Activated CD4-positive, alpha-beta T cell treated with anti-CD3 and anti-CD28 coated beads for 36 hours (primary cell): ENCODE measurements at regions not wholly inside any gene's neighbourhood (a gene's known extent, or its start where the extent isn't known, plus 50 kb on each side); places are given as distances from the start of the nearest gene placed in this dataset.

Experiments
- ATAC-seq: fragments of 200-7000 bp; cut with Tn5 transposase; one replicate; pipeline ENCODE4 v1.10.0; 2021; ENCODE audit warnings: mild to moderate bottlenecking, moderate library complexity
- CTCF ChIA-PET: fragments of 350-600 bp; sonication (Branson Sonifier 250); formaldehyde crosslinking; loops from one replicate; lab custom pipeline; 2021; ENCODE audit warnings: antibody characterized with exemption; lab: Charles Lee
- POLR2A ChIA-PET: fragments of 350-600 bp; sonication (Branson Sonifier 250); formaldehyde crosslinking; loops from one replicate; lab custom pipeline; 2021; ENCODE audit warnings: antibody characterized with exemption, inconsistent platforms; lab: Charles Lee
- DNase-seq: peaks from one replicate; pipeline ENCODE4 v3.0.0-alpha.2; 2020
- H3K27ac Mint-ChIP-seq: one replicate; pipeline ENCODE4 v1.8.0; 2021; ENCODE audit warnings: mixed read lengths
- H3K27me3 Mint-ChIP-seq: one replicate; pipeline ENCODE4 v1.8.0; 2021; ENCODE audit warnings: mixed read lengths
- H3K36me3 Mint-ChIP-seq: one replicate; pipeline ENCODE4 v1.8.0; 2021; ENCODE audit warnings: low read depth, mixed read lengths
- H3K4me1 Mint-ChIP-seq: one replicate; pipeline ENCODE4 v1.8.0; 2021; ENCODE audit warnings: mixed read lengths
- H3K4me3 Mint-ChIP-seq: one replicate; pipeline ENCODE4 v1.8.0; 2021; ENCODE audit warnings: mild to moderate bottlenecking, moderate library complexity, mixed read lengths
- H3K9me3 Mint-ChIP-seq: one replicate; pipeline ENCODE4 v1.8.0; 2021; ENCODE audit warnings: low read depth, mixed read lengths
- intact Hi-C, 2 experiments: fragments of 100-400 bp; cut with DNase I in 1 of 2; cut with micrococcal nuclease in 1 of 2; formaldehyde crosslinking; loops; one replicate each; pipeline versions ENCODE4 v1.14.2 to v1.15.1; 2022 to 2024; cut with DNase I, micrococcal nuclease

- CTCF ChIA-PET = interaction anchor here (1.0 kb wide), 1 partner anchor 14 kb away, joined by 3 read pairs; no protein-coding TSS in a partner anchor
- no peak for DNase-seq
- Mint-ChIP-seq H3K27ac (no peak overlapping the region), H3K27me3 (no peaks in the 10 kb centered on the region), H3K4me3 (no peak overlapping the region), H3K36me3 (peaks cover 2% of the 10 kb centered on the region), H3K4me1 (peaks cover 8% of the 10 kb centered on the region), H3K9me3 (no peaks in the 10 kb centered on the region)
- no peak for ATAC-seq
- POLR2A ChIA-PET = no interaction called here
- intact Hi-C loops = no loop called here
These were observed 243.7 kb upstream of the BMPER start for GRCh38 chr7:33661430-33662160.

GRCh38 chr7:33666531-33666930 lies 238.8 kb upstream of the BMPER start:
- no peaks in the 10 kb centered on the region for H3K27me3 Mint-ChIP-seq
- peaks cover 7% of the 10 kb centered on the region for H3K4me1 Mint-ChIP-seq
- no peak overlapping the region for H3K27ac Mint-ChIP-seq
- H3K4me3 Mint-ChIP-seq = no peak overlapping the region
- intact Hi-C loops = no loop called here
- H3K36me3 Mint-ChIP-seq = no peaks in the 10 kb centered on the region
- no peak for ATAC-seq
- H3K9me3 Mint-ChIP-seq = no peaks in the 10 kb centered on the region
- no peak for DNase-seq
- CTCF ChIA-PET = no interaction called here
- POLR2A ChIA-PET = no interaction called here

GRCh38 chr7:33667196-33667595 lies 238.1 kb upstream of the BMPER start:
- Mint-ChIP-seq H3K9me3 (no peaks in the 10 kb centered on the region), H3K4me1 (peaks cover 1% of the 10 kb centered on the region), H3K4me3 (no peak overlapping the region), H3K27ac (no peak overlapping the region), H3K36me3 (no peaks in the 10 kb centered on the region), H3K27me3 (no peaks in the 10 kb centered on the region)
- no peak for ATAC-seq
- intact Hi-C loops = no loop called here
- ChIA-PET CTCF (no interaction called here), POLR2A (no interaction called here)
- no peak for DNase-seq

- no peak for DNase-seq
- Mint-ChIP-seq H3K27me3 (no peaks in the 10 kb centered on the region), H3K4me1 (no peaks in the 10 kb centered on the region), H3K36me3 (no peaks in the 10 kb centered on the region), H3K9me3 (no peaks in the 10 kb centered on the region), H3K4me3 (no peak overlapping the region), H3K27ac (no peak overlapping the region)
- no peak for ATAC-seq
- intact Hi-C loops = no loop called here
- ChIA-PET POLR2A (no interaction called here), CTCF (no interaction called here)
These were observed 236.1 kb upstream of the BMPER start for GRCh38 chr7:33669251-33669670.

GRCh38 chr7:33671531-33672262 lies 233.6 kb upstream of the BMPER start:
- H3K27ac Mint-ChIP-seq = no peak overlapping the region
- ChIA-PET CTCF (no interaction called here), POLR2A (no interaction called here)
- H3K9me3 Mint-ChIP-seq = no peaks in the 10 kb centered on the region
- no peaks in the 10 kb centered on the region for H3K4me1 Mint-ChIP-seq
- ATAC-seq (no peak), DNase-seq (no peak)
- H3K4me3 Mint-ChIP-seq = no peak overlapping the region
- no peaks in the 10 kb centered on the region for H3K27me3 Mint-ChIP-seq
- no peaks in the 10 kb centered on the region for H3K36me3 Mint-ChIP-seq
- intact Hi-C loops = no loop called here

GRCh38 chr7:33673029-33673700 lies 232.2 kb upstream of the BMPER start:
- H3K4me3 Mint-ChIP-seq = no peak overlapping the region
- intact Hi-C loops = no loop called here
- ATAC-seq (no peak), DNase-seq (no peak)
- no peak overlapping the region for H3K27ac Mint-ChIP-seq
- H3K9me3 Mint-ChIP-seq = no peaks in the 10 kb centered on the region
- H3K27me3 Mint-ChIP-seq = no peaks in the 10 kb centered on the region
- POLR2A ChIA-PET = no interaction called here
- no peaks in the 10 kb centered on the region for H3K36me3 Mint-ChIP-seq
- CTCF ChIA-PET = no interaction called here
- no peaks in the 10 kb centered on the region for H3K4me1 Mint-ChIP-seq

GRCh38 chr7:33674804-33675411 lies 230.4 kb upstream of the BMPER start:
- H3K27me3 Mint-ChIP-seq = no peaks in the 10 kb centered on the region
- peaks cover 4% of the 10 kb centered on the region for H3K36me3 Mint-ChIP-seq
- H3K4me3 Mint-ChIP-seq = no peak overlapping the region
- no peaks in the 10 kb centered on the region for H3K9me3 Mint-ChIP-seq
- no peak overlapping the region for H3K27ac Mint-ChIP-seq
- intact Hi-C loops = no loop called here
- no peak for ATAC-seq
- CTCF ChIA-PET = interaction anchor here (1.3 kb wide), 1 partner anchor 13 kb away, joined by 3 read pairs; no protein-coding TSS in a partner anchor
- POLR2A ChIA-PET = no interaction called here
- no peak for DNase-seq
- H3K4me1 Mint-ChIP-seq = no peaks in the 10 kb centered on the region

GRCh38 chr7:33677556-33677955 lies 227.8 kb upstream of the BMPER start:
- Mint-ChIP-seq H3K9me3 (peaks cover 2% of the 10 kb centered on the region), H3K27me3 (no peaks in the 10 kb centered on the region), H3K4me1 (no peaks in the 10 kb centered on the region), H3K27ac (no peak overlapping the region), H3K36me3 (peaks cover 6% of the 10 kb centered on the region), H3K4me3 (no peak overlapping the region)
- CTCF ChIA-PET = no interaction called here
- no peak for ATAC-seq
- POLR2A ChIA-PET = no interaction called here
- DNase-seq = no peak
- intact Hi-C loops = no loop called here

- H3K9me3 Mint-ChIP-seq = peaks cover 2% of the 10 kb centered on the region
- intact Hi-C loops = no loop called here
- ChIA-PET POLR2A (interaction anchor here (0.5 kb wide), 1 partner anchor 130 kb away, joined by 3 read pairs; no protein-coding TSS in a partner anchor), CTCF (no interaction called here)
- ATAC-seq = no peak
- peaks cover 6% of the 10 kb centered on the region for H3K36me3 Mint-ChIP-seq
- no peaks in the 10 kb centered on the region for H3K4me1 Mint-ChIP-seq
- DNase-seq = no peak
- H3K27ac Mint-ChIP-seq = no peak overlapping the region
- H3K27me3 Mint-ChIP-seq = no peaks in the 10 kb centered on the region
- no peak overlapping the region for H3K4me3 Mint-ChIP-seq
These were observed 226.6 kb upstream of the BMPER start for GRCh38 chr7:33678569-33679335.

GRCh38 chr7:33680682-33681081 lies 224.7 kb upstream of the BMPER start:
- ChIA-PET CTCF (no interaction called here), POLR2A (no interaction called here)
- Mint-ChIP-seq H3K36me3 (peaks cover 8% of the 10 kb centered on the region), H3K4me3 (no peak overlapping the region), H3K27ac (no peak overlapping the region), H3K27me3 (no peaks in the 10 kb centered on the region), H3K4me1 (no peaks in the 10 kb centered on the region), H3K9me3 (peaks cover 2% of the 10 kb centered on the region)
- DNase-seq = no peak
- intact Hi-C loops = no loop called here
- ATAC-seq = no peak

GRCh38 chr7:33685503-33685902 lies 219.8 kb upstream of the BMPER start:
- Mint-ChIP-seq H3K36me3 (peaks cover 9% of the 10 kb centered on the region), H3K27me3 (no peaks in the 10 kb centered on the region), H3K4me3 (no peak overlapping the region), H3K9me3 (peaks cover 9% of the 10 kb centered on the region), H3K4me1 (no peaks in the 10 kb centered on the region), H3K27ac (no peak overlapping the region)
- ChIA-PET CTCF (no interaction called here), POLR2A (no interaction called here)
- DNase-seq (no peak), ATAC-seq (no peak)
- intact Hi-C loops = no loop called here
